HG02642 (cell line): ENCODE measurements at regions not wholly inside any gene's neighbourhood (a gene's known extent, or its start where the extent isn't known, plus 50 kb on each side); places are given as distances from the start of the nearest gene placed in this dataset.

Experiments
- ATAC-seq: cut with Tn5 transposase; IDR thresholded peaks from one replicate; pipeline ENCODE4 v1.9.1; 2021; ENCODE audit warnings: mild to moderate bottlenecking; ENCODE audit not compliant: unreplicated experiment, poor library complexity

DNA sequence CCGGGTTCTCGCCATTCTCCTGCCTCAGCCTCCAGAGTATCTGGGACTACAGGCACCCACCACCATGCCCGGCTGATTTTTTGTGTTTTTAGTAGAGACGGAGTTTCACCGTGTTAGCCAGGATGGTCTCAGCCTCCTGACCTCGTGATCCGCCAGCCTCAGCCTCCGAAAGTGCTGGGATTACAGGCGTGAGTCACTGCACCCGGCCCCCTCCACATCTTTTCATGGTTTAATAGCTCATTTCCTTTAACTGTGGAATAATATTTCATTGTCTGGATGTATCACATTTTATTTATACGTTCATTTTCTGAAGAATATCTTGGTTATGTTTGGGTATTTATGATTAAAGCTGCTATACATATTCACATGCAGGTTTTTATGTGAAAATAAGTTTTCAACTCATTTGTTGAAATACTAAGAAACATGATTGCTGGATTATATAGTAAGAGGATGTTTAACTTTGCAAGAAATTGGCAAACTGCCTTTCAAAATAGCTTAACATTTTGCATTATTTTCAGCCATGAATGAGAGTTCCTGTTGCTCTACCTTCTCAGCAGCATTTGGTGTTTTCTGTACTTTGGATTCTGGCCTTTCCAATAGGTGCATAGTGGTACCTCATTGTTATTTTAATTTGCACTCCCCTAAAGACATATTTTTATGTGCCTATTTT, 591.9 kb downstream of the TECRL start:
- ATAC-seq: no peak

DNA sequence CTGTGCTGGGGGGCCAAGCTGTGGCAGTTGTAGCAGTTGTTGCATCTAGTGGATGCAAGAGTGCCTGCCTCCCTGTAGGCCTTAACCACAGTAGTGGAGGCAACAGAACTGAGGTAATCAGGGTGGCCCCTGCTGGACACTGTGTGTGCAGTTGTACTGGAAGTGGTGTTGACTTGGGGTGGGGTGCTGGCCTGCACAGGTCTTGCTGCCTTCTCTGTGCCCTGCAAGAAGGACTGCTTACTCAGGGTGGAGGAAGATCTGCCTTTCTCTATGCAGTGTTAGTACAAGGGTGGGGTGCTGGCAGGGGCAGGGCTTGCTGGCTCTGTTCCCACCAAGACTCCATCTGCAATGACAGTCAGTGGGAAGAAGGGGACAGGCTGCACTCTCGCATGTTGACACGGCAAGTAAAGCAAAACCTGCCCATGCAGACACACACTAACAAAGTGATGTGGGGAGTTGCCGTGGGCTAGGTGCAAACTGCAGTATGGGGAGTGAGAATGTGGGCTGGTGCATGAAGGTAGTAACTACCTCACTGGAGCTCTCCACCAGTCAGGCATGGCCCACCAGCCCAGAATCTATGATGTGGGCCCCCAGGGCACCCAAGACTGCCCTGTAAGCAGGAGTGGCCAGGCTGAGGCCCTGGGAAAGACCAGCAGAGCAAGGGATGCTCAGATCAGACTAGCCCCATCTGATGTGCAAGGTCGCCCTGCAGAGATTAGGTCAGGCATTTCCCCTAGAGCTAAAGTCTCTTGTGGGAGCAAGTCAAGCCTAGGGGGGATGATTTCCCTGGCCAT, 594.9 kb downstream of the TECRL start:
- ATAC-seq: no peak

DNA sequence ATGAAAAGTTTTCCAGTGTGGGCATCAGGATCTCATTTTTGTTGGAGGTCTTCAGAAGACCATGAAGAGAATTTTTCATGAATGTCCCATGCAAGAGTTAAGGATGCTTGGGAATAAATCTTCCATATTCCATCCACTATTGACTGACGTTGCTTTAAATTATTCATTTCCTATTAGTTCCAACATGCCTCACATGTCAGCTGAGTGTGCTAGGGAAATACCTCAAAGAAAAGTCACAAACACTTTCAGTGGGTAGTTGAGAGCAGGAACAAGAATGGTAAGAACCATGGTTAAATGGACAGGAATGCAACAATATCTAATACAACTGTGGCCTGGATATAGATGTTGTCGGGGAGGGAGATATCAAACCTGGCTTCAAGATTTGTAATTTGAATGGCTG, 610.1 kb downstream of the TECRL start:
- no peak for ATAC-seq

DNA sequence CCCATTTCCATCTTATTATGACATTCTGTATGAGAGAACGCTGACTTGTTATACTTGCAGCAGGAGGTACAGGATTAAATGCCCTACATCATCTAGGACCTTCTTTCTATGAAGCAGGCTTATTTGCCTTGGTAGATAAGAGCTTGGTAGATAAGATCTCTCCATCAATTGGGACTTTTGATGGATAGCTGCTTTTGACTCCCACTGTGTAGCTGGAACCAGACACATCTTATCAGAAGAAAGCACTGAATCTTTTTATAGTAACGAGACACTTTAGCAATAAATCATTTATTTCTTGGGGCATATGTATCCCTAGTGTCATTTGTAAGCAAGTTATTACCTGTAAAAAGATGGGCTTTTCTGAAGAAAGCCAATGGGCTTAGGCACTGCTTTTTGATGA, 613.9 kb downstream of the TECRL start:
- no peak for ATAC-seq

DNA sequence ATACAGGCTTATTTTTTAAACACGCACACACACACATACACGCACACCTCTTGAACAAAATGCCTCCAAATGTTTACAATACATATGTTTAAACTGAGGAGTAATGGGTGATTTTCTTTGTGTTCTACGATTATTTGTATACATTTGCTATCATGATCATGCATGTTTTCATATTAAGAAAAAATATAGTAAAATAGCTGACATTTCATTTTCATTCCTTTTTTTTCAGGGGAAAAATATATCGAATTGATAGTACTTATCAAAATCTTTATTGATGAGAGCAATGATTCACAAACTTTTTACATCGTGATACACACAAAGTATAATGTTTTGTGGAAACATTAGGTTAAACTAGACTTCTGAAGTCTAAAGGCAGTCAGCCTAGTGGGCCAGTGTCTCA, 618.9 kb downstream of the TECRL start:
- ATAC-seq: no peak

DNA sequence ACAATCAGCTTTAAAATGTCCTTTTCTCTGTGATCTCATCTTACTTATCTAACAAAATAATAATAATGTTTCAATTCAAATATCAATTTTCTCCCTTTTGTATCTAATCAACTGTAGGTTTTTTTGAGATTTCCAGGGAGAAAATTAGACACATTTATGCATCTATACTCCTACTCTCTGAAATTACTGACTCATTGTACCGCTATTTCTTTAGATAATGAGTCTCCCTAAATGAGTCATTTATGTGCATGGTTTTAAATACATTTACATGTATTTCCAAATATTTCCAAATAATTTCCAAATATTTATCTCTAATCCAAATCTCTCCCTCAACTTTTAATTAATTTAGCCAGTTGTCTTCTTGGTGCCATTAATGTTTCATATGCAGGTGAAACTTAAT, 621.0 kb downstream of the TECRL start:
- no peak for ATAC-seq

DNA sequence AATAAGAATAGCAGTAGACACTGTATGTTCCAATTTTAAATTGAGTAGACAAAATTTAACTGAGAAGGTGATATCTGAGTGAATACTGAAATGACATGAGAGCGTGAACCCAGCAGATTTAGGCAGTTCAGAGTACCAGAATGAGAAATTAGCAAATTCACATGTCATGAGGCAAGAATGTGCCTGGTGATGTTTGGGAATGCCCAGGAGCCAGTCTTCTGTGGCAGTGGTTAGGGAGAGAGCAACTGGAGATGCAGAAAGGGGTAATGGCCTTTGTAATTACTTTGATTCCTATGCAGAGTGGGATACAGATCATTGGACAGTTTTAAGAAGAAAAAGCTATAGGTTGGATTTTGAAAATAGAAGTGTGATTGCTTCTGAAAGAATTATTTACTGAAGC, 621.9 kb downstream of the TECRL start:
- ATAC-seq: no peak

DNA sequence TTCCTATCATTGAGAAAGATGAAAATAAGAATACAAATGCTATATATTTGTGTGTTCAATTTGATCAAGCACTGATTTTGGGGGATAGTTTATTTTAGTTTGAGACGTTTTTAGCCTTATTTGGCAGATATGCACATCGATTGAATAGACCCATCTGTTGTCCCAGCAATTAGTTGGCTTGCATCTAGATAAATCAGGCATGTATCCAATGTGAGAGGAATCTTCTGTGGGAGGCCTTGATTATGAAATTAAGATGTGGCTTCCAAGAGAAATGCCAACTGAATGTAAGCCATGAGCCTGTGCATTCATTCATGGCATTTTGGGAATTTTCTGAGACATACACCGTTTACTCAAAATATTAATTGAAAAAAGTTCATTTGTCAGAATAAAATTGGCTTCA, 623.1 kb downstream of the TECRL start:
- ATAC-seq: no peak

DNA sequence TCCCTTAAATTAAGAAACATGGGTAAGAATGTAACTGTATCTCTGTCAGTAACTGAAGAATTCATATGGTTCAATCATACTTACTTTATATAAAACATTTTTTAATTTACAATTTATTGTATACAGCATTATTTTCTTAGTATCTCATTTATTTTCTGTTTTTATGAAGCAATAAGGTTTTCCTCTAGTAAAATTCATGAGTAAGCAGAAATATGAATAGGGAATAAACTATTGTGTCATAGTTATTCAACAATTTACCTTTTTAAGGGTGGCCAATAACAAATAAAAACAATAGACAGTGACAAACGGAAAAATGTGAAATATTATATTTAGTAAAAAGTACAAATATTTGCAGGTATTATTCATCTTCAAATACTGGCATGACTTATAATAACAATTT, 624.4 kb downstream of the TECRL start:
- no peak for ATAC-seq

DNA sequence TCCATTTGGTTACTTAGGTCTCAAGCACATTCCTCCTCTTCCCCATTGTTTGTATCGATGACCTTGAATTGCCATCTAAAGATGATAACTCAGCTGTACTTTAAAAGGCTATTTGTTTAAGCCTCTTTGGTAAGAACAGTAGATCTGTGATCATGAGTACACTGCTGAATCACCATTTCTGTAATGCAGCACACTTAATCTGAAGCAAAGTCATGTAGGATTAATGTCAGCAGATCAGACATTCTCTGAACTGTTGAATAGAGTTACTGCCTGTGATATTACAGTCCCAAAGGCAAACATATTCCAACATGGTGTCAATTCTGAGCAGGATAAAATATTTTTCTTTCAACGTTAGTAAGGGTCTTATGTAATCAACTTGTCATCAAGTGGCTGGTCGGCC, 631.6 kb downstream of the TECRL start:
- ATAC-seq: no peak

DNA sequence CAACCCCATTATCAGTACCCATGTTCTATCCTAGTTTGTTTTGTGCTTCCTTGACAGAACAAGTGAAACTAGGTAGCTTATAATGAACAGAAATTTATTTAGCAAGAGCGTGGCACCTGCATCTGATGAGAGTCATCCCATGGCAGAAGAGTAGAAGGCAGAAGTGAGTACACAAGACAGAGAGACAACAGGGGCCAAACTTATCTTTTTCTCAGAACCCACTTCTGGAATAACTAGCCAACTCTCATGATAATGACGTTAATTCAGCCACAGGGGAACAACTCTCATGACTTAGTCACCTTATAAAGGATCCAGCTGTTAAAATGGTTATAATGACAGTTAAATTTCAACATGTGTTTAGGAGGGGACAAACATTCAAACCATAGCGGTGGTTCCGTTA, 644.9 kb downstream of the TECRL start:
- no peak for ATAC-seq

DNA sequence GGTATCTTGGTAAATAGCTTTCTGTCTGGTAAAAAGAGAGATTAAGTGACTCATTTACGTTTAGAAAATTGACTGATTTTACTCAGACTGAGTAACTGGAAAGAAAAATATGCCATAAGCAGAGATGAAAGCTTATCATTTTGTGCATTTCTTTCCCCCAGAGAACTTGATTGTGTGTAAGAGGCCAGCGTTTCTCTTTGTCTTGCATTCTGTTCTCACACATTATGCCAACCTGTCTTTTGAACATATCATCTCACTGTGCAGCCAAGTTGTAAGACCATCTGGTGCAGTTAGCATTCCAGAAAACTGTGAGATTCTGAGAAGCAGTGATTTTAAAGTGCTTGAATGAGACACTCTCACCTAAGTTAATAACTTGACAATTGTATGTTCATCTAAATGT, 651.3 kb downstream of the TECRL start:
- no peak for ATAC-seq

DNA sequence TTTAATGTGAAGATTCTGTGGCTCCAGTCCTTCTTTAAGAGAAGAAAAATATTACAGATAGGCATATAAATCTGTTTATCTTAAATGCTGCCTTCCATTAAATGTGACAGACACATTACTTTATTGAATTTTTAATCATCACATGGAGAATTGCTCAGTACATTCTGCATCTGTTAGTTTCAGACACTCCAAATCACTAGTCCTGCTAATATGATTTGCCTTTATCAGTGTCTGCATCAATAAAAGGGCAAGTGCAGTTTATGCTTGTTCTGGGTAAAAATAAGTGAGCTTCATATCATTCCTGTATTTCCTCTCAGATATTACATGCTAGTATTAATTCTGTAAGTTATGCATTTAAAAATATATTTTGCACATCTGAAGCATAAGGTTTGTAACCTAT, 666.4 kb downstream of the TECRL start:
- ATAC-seq: no peak

DNA sequence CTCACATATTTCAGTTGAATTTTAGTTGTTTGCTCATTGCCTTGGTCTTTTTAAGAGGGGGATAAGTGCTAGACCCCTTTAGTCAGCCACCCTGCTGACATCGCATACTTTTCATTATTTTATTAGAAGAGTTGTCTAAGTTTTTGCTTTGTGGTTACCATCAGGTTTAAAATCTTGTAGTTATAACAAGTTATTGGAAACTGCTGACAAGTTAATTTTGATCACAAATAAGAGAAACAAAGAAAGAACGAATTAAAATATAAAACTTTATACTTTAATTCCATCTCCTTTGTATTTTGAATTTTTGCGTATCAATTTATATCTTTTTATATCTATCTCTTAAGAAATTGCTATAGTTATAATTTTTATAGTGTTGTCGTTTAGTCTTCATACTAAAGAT, 679.7 kb downstream of the TECRL start:
- ATAC-seq: no peak

DNA sequence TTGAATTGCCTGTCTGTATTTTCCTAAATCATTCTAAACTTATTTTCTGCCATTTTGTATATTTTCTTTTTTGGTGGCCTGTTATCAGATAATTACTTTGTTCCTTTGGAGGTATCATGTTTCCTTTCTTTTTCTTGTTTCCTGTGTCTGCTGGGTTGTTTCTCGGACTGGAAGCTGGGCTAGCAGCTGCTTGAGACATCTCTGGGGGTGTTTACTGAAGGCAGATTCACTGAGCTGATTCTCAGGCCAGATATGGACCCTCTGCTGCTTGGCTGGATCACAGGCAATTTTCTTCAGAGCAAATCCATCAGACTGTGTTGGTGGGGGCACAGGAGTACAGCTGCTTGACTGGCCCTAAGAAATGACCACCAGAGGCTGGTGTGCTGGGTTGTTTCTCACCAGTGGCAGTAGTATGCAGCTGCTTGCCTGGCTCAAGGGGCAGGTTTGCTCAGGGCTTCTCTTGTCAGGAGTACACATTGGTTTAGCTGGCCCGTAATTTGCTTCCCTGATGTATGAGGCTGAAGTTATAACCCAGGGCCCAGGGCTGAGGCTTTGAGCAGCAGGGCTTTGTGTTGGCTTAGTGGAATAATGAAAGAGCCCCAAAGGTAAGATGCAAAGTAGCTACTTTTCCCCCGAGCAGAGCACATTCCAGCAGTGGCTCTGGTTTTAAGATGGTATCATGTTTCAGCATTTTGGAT, 680.6 kb downstream of the TECRL start:
- no peak for ATAC-seq

DNA sequence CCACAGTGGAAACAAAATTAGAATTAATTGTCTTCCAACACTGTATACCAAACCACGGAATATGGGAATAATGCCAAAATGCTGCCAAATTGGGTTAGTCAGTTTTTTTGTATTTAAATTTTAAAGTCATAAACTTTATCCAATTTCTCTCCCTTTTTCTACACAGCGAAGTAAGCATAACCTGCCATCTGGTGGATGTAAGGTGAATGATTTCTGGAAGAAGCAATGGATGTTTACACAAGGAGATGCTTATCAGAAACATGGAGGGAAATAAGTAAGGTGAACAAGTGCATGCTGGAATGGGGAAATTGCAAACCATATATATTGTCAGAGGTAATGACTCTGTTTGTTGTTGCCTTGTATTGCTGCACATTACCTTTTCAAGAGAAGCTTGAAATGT, 691.9 kb downstream of the TECRL start:
- no peak for ATAC-seq

DNA sequence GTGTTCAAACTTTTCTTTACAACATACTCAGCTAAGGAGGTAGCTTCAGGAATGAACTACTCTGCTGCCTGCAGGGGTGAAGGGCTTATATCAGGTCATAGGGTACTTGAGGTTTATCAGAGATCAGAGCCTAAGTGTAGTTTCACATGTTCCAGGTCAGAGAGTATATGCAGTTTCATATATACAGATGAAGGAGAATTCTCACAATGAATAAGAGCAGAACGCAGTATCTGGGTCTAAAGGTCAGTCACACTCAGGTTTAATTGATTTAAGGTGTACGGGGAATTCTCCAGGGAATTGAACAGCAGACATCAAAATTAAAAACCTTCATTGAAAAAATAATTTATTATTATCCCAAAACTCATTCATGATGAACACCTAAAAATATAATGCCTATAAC, 700.6 kb downstream of the TECRL start:
- ATAC-seq: no peak

DNA sequence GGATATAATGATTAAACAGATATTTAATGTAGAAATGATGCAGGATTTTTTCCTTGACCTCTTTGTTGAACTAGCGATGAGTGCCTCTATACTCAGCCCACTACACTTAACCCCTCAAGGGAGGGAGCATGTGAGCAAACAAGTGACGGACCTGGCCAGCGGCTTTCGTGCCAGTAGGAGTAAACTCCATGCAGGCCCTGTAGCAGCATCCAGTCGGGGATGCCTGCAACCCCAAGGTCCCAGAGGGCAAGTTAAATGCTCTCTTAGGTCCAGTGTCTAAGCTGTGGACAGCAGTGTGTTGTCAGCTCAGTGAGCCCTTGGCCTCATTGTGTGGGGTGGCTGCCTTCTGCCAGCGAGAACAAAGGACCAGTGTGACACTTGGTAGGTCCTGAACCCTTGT, 708.7 kb downstream of the TECRL start:
- no peak for ATAC-seq

DNA sequence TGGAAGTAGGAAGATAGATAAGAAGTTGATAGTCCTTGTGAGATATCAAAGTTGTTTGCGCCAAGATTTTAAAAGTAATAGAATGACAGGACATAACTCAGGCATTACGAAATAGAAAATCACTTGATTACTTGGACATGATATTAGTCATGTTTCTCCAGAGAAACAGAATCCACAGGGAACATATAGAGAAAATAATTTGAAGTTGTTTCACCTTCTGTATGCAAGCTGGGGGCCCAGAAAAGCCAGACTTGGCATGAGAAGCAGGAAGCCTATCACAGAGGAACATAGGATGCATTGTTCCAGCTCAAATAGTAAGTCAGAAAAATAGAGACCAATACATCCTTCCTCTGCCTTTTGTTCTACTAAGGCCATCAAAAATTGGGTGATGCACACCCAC, 715.9 kb downstream of the TECRL start:
- ATAC-seq: no peak

DNA sequence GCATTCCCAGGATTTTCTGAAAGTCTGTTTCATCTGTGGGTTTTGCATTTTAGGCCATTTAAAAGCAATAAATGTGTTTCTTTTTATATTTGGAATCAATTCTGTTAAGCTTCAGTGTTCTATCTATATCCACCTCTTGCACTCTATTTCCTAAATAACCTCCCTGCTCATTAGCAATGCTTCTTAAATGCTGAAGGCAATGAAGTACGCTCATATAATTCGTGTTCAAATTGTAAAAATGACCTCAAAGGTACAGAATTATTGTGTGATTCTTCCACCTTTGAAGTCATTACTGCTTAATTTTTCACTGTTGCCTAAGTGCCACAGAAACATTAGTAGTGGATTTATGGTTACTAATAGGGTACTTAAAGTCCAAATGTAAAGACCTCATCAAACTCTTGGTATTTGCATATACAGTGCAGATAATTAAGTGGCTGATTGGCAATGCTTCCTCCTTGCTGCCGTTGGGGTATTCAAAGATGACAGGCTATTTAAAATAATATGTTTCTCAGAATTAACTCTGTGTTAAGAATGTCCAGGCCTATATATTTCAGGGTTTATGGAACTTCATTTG, 730.8 kb downstream of the TECRL start:
- no peak for ATAC-seq

DNA sequence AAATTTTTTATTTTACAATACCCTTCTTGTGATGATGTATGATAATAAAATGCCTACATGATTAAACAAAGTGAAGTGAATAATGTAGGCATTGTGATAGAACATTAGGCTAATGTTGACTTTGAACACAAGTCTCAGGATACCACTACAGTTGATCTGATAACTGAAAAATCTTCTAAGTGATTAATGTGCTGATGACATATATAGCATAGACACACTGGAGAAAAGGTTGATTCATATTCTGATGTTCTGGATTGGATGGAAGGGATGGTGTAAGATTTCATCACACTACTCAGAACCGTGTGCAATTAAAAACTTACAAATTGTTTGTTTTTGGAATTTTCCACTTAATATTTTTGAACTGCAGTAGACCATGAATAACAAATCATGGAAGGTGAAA, 738.5 kb downstream of the TECRL start:
- no peak for ATAC-seq
